ENCODE measurements at regions not wholly inside any gene's neighbourhood (a gene's known extent, or its start where the extent isn't known, plus 50 kb on each side); places are given as distances from the start of the nearest gene placed in this dataset.
"Not testable (repeated sequence)": the region's sequence is repeated elsewhere in the genome, so short reads cannot be mapped to it uniquely, and the experiment has no call there.

- H3K27me3 Mint-ChIP-seq (ENCODE audit: low read depth), result no peaks in the 10 kb centered on the region
- H3K4me3 Mint-ChIP-seq, result no peak overlapping the region
- H3K4me1 Mint-ChIP-seq, result peaks cover 29% of the 10 kb centered on the region
- peaks cover 6% of the 10 kb centered on the region for H3K9me3 Mint-ChIP-seq
- no peaks in the 10 kb centered on the region for H3K36me3 Mint-ChIP-seq (ENCODE audit: low read depth)
- H3K27ac Mint-ChIP-seq (ENCODE audit: unreplicated experiment), result peak overlapping the region; percentile 87
- DNase-seq (ENCODE audit: low read depth, low spot score), result no peak
- TF ChIP-seq CTCF (conservative IDR thresholded peaks at IDR 0.05), result no peak
Measured at GRCh38 chr1:60655679-60656355, 426.5 kb upstream of the NFIA start.

GRCh38 chr1:60640033-60640551 is 442.3 kb upstream of the NFIA start:
- DNase-seq (ENCODE audit: low read depth, low spot score); H3K27me3 Mint-ChIP-seq (ENCODE audit: low read depth); H3K36me3 Mint-ChIP-seq (ENCODE audit: low read depth); H3K9me3 Mint-ChIP-seq; H3K4me3 Mint-ChIP-seq; H3K27ac Mint-ChIP-seq (ENCODE audit: unreplicated experiment); H3K4me1 Mint-ChIP-seq: not testable (repeated sequence)

- DNase-seq (ENCODE audit: low read depth, low spot score), result no peak
- Mint-ChIP-seq H3K4me1 (peaks cover 7% of the 10 kb centered on the region), H3K27ac (ENCODE audit: unreplicated experiment) (no peak overlapping the region), H3K27me3 (ENCODE audit: low read depth) (no peaks in the 10 kb centered on the region), H3K36me3 (ENCODE audit: low read depth) (peaks cover 2% of the 10 kb centered on the region), H3K9me3 (no peaks in the 10 kb centered on the region), H3K4me3 (no peak overlapping the region)
- no peak for TF ChIP-seq CTCF (conservative IDR thresholded peaks at IDR 0.05)
Measured at GRCh38 chr1:60639287-60639686, 443.1 kb upstream of the NFIA start.

GRCh38 chr1:60637651-60638050 is 444.7 kb upstream of the NFIA start:
- Mint-ChIP-seq H3K36me3 (ENCODE audit: low read depth) (peaks cover 2% of the 10 kb centered on the region), H3K27me3 (ENCODE audit: low read depth) (no peaks in the 10 kb centered on the region), H3K27ac (ENCODE audit: unreplicated experiment) (no peak overlapping the region), H3K4me3 (no peak overlapping the region), H3K9me3 (no peaks in the 10 kb centered on the region), H3K4me1 (peaks cover 7% of the 10 kb centered on the region)
- no peak for DNase-seq (ENCODE audit: low read depth, low spot score)
- TF ChIP-seq CTCF (conservative IDR thresholded peaks at IDR 0.05), result no peak

- H3K4me3 Mint-ChIP-seq, result no peak overlapping the region
Measured at GRCh38 chr1:60636946-60637345, 445.4 kb upstream of the NFIA start.

More at GRCh38 chr1:60636946-60637345, 445.4 kb upstream of the NFIA start:
- no peak for DNase-seq (ENCODE audit: low read depth, low spot score)
- Mint-ChIP-seq H3K36me3 (ENCODE audit: low read depth) (peaks cover 4% of the 10 kb centered on the region), H3K4me1 (peaks cover 7% of the 10 kb centered on the region), H3K27ac (ENCODE audit: unreplicated experiment) (no peak overlapping the region), H3K27me3 (ENCODE audit: low read depth) (no peaks in the 10 kb centered on the region), H3K9me3 (no peaks in the 10 kb centered on the region)
- TF ChIP-seq CTCF (conservative IDR thresholded peaks at IDR 0.05), result no peak
